Natural killer cell (primary cell): ENCODE measurements at regions not wholly inside any gene's neighbourhood (a gene's known extent, or its start where the extent isn't known, plus 50 kb on each side); places are given as distances from the start of the nearest gene placed in this dataset.

Experiments
- ATAC-seq, 3 donors: fragments of 150-1000 bp in 2 of 3; fragments of 200-7000 bp in 1 of 3; cut with Tn5 transposase; 1 replicate in 1 of 3; 2 replicates in 2 of 3; pipeline ENCODE4 v1.10.0; 2021; ENCODE audit warnings: mild to moderate bottlenecking in 2 of 3, moderate library complexity in 2 of 3
- DNase-seq, 2 donors: peaks; one replicate each; pipeline versions ENCODE4 v3.0.0 to v3.0.0-alpha.2; 2013 to 2021; ENCODE audit warnings: mixed read lengths in 1 of 2
- H3K27ac ChIP-seq: one replicate; pipeline ENCODE4 v1.5.1; 2013; ENCODE audit warnings: mild to moderate bottlenecking, low read length
- H3K27me3 ChIP-seq: one replicate; pipeline ENCODE4 v1.6.1; 2013; ENCODE audit warnings: low read length; ENCODE audit not compliant: control insufficient read depth, insufficient read depth
- H3K36me3 ChIP-seq: one replicate; pipeline ENCODE4 v1.6.1; 2013; ENCODE audit warnings: low read length; ENCODE audit not compliant: control insufficient read depth, insufficient read depth
- H3K4me1 ChIP-seq: one replicate; pipeline ENCODE4 v1.6.1; 2013; ENCODE audit warnings: low read length; ENCODE audit not compliant: control insufficient read depth, insufficient read depth
- H3K4me3 ChIP-seq: one replicate; pipeline ENCODE4 v1.5.1; 2013; ENCODE audit warnings: low read length
- H3K9me3 ChIP-seq: one replicate; pipeline ENCODE4 v1.6.1; 2013; ENCODE audit warnings: low read length; ENCODE audit not compliant: control insufficient read depth, insufficient read depth
- H3K27ac Mint-ChIP-seq, 2 donors: one replicate each; pipeline ENCODE4 v1.8.0; 2022; ENCODE audit warnings: mild to moderate bottlenecking in 2 of 2, mixed read lengths in 2 of 2, moderate library complexity in 1 of 2
- H3K27me3 Mint-ChIP-seq, 2 donors: one replicate each; pipeline ENCODE4 v1.8.0; 2022; ENCODE audit warnings: low read depth in 2 of 2, mixed read lengths in 2 of 2
- H3K36me3 Mint-ChIP-seq: one replicate; pipeline ENCODE4 v1.8.0; 2022; ENCODE audit warnings: mixed read lengths
- H3K4me1 Mint-ChIP-seq, 2 donors: one replicate each; pipeline ENCODE4 v1.8.0; 2022; ENCODE audit warnings: mixed read lengths in 2 of 2
- H3K4me3 Mint-ChIP-seq: one replicate; pipeline ENCODE4 v1.8.0; 2022; ENCODE audit warnings: mild to moderate bottlenecking, moderate library complexity, mixed read lengths
- H3K9me3 Mint-ChIP-seq, 2 donors: one replicate each; pipeline ENCODE4 v1.8.0; 2022; ENCODE audit warnings: mixed read lengths in 2 of 2
- CTCF ChIP-seq: fragments of 200-600 bp; IDR thresholded peaks from one replicate; pipeline ENCODE4 v1.8.0; 2022; ENCODE audit warnings: antibody characterized with exemption
- WGBS: methylation state at CpG from one replicate; pipeline ENCODE4 v1.1.7; 2013; ENCODE audit warnings: missing lambda C conversion rate; ENCODE audit not compliant: insufficient coverage; 5-methylcytosine and 5-hydroxymethylcytosine counted together
- intact Hi-C: fragments of 100-400 bp; cut with micrococcal nuclease; formaldehyde crosslinking; loops from one replicate; pipeline ENCODE4 v1.14.2; 2022

GRCh38 chr13:34409496-34410182, 532.4 kb upstream of the NBEA start:
- Histone ChIP-seq H3K36me3 (no peaks in the 10 kb centered on the region), H3K27me3 (no peaks in the 10 kb centered on the region), H3K9me3 (peaks cover 16% of the 10 kb centered on the region), H3K4me1 (no peaks in the 10 kb centered on the region), H3K27ac (no peak overlapping the region), H3K4me3 (no peak overlapping the region)
- ATAC-seq (no peak), DNase-seq (no peak)
- H3K9me3 Mint-ChIP-seq, result peaks cover 8 to 17% of the 10 kb centered on the region in 2 donors
- no peaks in the 10 kb centered on the region for H3K27me3 Mint-ChIP-seq
- no peak overlapping the region for H3K4me3 Mint-ChIP-seq
- TF ChIP-seq CTCF, result no peak
- H3K27ac Mint-ChIP-seq, result no peak overlapping the region
- intact Hi-C loops, result no loop called here
- H3K36me3 Mint-ChIP-seq, result no peaks in the 10 kb centered on the region
- 98% methylated on average over 4 of the region's 7 CpGs for WGBS
- no peaks in the 10 kb centered on the region for H3K4me1 Mint-ChIP-seq

- Histone ChIP-seq H3K4me3 (no peak overlapping the region), H3K27ac (no peak overlapping the region), H3K27me3 (no peaks in the 10 kb centered on the region), H3K9me3 (peaks cover 17% of the 10 kb centered on the region), H3K36me3 (no peaks in the 10 kb centered on the region), H3K4me1 (no peaks in the 10 kb centered on the region)
- Mint-ChIP-seq H3K27ac (no peak overlapping the region), H3K4me3 (no peak overlapping the region), H3K9me3 (peaks cover 11 to 17% of the 10 kb centered on the region in 2 donors), H3K36me3 (no peaks in the 10 kb centered on the region), H3K27me3 (no peaks in the 10 kb centered on the region), H3K4me1 (no peaks in the 10 kb centered on the region)
- ATAC-seq (no peak), DNase-seq (no peak)
- TF ChIP-seq CTCF, result no peak
- 92% methylated on average over 4 of the region's 4 CpGs for WGBS
- intact Hi-C loops, result no loop called here
Measured at GRCh38 chr13:34410678-34411077, 531.4 kb upstream of the NBEA start.

DNA sequence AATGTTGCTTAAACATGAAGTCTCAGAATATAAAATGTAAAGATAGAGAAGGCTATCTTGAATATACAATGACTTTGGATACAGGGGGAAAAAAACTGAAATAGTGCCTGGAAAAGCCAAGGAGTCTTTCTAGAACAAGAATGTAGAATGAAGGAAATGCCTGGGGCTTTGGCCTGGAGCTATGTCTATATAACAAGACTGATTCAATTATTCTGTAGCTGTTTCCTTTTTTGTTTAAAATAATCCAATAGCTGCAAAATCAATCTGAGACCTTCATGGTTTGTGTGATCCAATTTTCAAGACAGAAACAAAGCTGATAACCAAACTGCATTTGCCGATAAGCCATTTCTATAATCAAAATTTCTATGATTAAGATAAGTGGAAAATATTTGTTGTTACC, 530.9 kb upstream of the NBEA start:
- intact Hi-C loops, result no loop called here
- H3K9me3 Mint-ChIP-seq, result peaks cover 13 to 17% of the 10 kb centered on the region in 2 donors

More for the DNA sequence above, 530.9 kb upstream of the NBEA start:
- Histone ChIP-seq H3K27me3 (no peaks in the 10 kb centered on the region), H3K36me3 (no peaks in the 10 kb centered on the region), H3K27ac (no peak overlapping the region), H3K9me3 (peaks cover 17% of the 10 kb centered on the region), H3K4me3 (no peak overlapping the region), H3K4me1 (no peaks in the 10 kb centered on the region)
- no peak for TF ChIP-seq CTCF
- Mint-ChIP-seq H3K4me1 (no peaks in the 10 kb centered on the region), H3K27ac (no peak overlapping the region), H3K4me3 (no peak overlapping the region), H3K27me3 (no peaks in the 10 kb centered on the region), H3K36me3 (no peaks in the 10 kb centered on the region)
- no CpG with 5 or more reads among the region's 1 CpG for WGBS
- ATAC-seq, result no peak
- no peak for DNase-seq
